ENCODE measurements at regions not wholly inside any gene's neighbourhood (a gene's known extent, or its start where the extent isn't known, plus 50 kb on each side); places are given as distances from the start of the nearest gene placed in this dataset.

DNA sequence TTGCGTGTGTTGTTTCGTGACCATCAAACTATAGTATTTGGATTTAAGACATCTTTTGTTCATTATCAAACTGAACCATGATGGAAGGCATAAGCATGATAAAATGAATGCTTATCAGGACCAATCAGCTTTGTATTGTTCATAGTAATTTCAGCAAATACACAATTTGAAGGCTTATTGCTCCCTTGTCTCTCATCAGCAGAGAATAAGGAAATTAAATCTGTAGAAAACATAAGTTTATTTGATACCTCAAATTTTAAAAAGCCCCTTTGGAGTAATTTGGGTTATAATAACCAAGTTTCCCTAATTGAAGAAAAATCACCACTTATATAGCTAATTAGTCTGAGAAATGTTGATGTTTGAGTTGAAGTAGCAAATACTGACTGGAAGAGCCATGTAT lies 705.7 kb downstream of the NUP35 start:
- TF ChIP-seq EZH2 (IDR thresholded peaks at IDR 0.05) (no peak), POLR2AphosphoS5 (IDR thresholded peaks at IDR 0.05; ENCODE audit: borderline replicate concordance, low read depth, low read length) (no peak)
